Omental fat pad (tissue), 3 donors: ENCODE measurements at regions not wholly inside any gene's neighbourhood (a gene's known extent, or its start where the extent isn't known, plus 50 kb on each side); places are given as distances from the start of the nearest gene placed in this dataset.

Source experiments
- ATAC-seq: fragments of 150-250 bp; one replicate; pipeline ENCODE4 v1.9.1; 2016; ENCODE audit warnings: mild to moderate bottlenecking, moderate library complexity; ENCODE audit not compliant: low FRiP score
- DNase-seq: peaks from one replicate; pipeline ENCODE4 v3.0.0-alpha.2; 2019; ENCODE audit warnings: low spot score
- CTCF ChIP-seq, 3 donors: fragments of 450-650 bp; IDR thresholded peaks; one replicate each; pipeline ENCODE4 v1.5.1; 2016 to 2017; ENCODE audit warnings: antibody characterized with exemption in 3 of 3, mild to moderate bottlenecking in 3 of 3, moderate library complexity in 2 of 3

GRCh38 chr4:62475596-62475995 lies 1275.5 kb downstream of the ADGRL3 start:
- no peak for DNase-seq
- no peak for TF ChIP-seq CTCF (IDR thresholded peaks at IDR 0.05)
- no peak for ATAC-seq

GRCh38 chr4:62474802-62475201 lies 1274.7 kb downstream of the ADGRL3 start:
- no peak for ATAC-seq
- no peak for TF ChIP-seq CTCF (IDR thresholded peaks at IDR 0.05)
- no peak for DNase-seq

GRCh38 chr4:62471021-62471420 lies 1270.9 kb downstream of the ADGRL3 start:
- ATAC-seq: no peak
- DNase-seq: no peak
- TF ChIP-seq CTCF (IDR thresholded peaks at IDR 0.05): no peak

GRCh38 chr4:62470421-62470983 lies 1270.4 kb downstream of the ADGRL3 start:
- ATAC-seq (no peak), DNase-seq (no peak)
- no peak for TF ChIP-seq CTCF (IDR thresholded peaks at IDR 0.05)

GRCh38 chr4:62470020-62470419 lies 1269.9 kb downstream of the ADGRL3 start:
- no peak for TF ChIP-seq CTCF (IDR thresholded peaks at IDR 0.05)
- ATAC-seq: no peak
- DNase-seq: no peak

GRCh38 chr4:62461961-62462360 lies 1261.8 kb downstream of the ADGRL3 start:
- ATAC-seq: no peak
- TF ChIP-seq CTCF (IDR thresholded peaks at IDR 0.05): no peak

GRCh38 chr4:62460329-62460728 lies 1260.2 kb downstream of the ADGRL3 start:
- DNase-seq: no peak
- no peak for ATAC-seq
- no peak for TF ChIP-seq CTCF (IDR thresholded peaks at IDR 0.05)

More at GRCh38 chr4:62461961-62462360, 1261.8 kb downstream of the ADGRL3 start:
- DNase-seq: no peak
